Globus pallidus (tissue), 1 donor: ENCODE measurements at regions not wholly inside any gene's neighbourhood (a gene's known extent, or its start where the extent isn't known, plus 50 kb on each side); places are given as distances from the start of the nearest gene placed in this dataset.

Experiments
- DNase-seq: peaks from one replicate; pipeline ENCODE4 v3.0.0-alpha.2; 2015; ENCODE audit warnings: low spot score

DNA sequence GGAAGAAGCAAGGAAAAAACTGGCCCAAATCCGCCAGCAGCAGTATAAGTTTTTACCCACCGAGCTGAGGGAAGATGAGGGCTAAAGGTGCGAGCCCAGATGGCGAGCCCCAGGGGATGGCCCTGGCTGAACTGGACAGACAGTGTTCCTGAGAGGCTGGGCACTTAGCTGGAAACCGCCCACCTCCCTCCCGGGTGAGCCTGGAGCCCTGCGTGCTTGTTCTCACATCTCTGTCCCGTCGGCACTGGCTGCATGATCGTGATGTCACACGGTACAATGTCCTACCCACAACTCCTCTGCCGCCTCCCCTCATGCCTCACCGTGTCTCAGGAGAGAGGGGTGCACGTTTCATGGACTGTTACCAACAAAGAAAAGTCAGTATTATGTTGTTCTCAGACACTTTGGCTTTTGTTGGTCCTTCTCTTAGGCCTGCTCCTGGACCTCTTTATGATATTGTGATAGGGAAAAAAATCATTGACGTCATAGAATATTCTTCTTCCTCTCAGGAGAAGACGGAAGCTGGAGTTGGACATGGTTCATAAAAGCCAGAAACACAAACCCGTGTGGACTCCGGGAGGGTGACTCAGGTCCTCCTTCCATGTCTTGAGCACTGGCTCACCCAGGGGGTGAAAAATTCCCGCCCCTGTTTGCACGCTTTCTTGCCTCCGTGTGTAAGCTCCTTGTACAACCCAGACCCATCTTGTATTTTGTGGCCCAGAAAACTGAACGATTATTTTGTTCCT, 201.8 kb upstream of the TPM1 start:
- DNase-seq = no peak

GRCh38 chr15:62841269-62841628, 201.3 kb upstream of the TPM1 start:
- DNase-seq = no peak

- DNase-seq = no peak
These were observed 200.5 kb upstream of the TPM1 start for GRCh38 chr15:62841891-62842559.

DNA sequence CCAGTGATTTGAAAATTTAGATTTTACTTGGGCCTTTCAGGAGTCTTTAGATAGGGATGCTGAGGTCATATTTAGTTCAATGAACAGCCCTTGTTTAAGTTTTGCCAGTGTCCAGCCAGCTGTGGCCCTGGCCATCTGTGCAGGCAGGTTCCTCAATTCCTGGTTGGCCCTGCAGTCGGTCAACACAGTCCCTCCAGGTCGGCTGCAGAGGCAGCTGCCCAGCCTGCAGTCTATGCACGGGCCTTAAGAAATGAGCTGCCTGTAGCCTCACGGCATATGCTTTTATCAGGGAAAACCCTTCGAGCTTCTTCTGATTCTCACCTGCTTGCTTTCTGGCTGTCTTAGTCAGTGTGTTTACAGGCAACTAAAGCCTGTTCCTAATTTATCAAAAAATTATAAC, 199.2 kb upstream of the TPM1 start:
- no peak for DNase-seq

- DNase-seq = no peak
These were observed 197.8 kb upstream of the TPM1 start for GRCh38 chr15:62844564-62845240.

DNA sequence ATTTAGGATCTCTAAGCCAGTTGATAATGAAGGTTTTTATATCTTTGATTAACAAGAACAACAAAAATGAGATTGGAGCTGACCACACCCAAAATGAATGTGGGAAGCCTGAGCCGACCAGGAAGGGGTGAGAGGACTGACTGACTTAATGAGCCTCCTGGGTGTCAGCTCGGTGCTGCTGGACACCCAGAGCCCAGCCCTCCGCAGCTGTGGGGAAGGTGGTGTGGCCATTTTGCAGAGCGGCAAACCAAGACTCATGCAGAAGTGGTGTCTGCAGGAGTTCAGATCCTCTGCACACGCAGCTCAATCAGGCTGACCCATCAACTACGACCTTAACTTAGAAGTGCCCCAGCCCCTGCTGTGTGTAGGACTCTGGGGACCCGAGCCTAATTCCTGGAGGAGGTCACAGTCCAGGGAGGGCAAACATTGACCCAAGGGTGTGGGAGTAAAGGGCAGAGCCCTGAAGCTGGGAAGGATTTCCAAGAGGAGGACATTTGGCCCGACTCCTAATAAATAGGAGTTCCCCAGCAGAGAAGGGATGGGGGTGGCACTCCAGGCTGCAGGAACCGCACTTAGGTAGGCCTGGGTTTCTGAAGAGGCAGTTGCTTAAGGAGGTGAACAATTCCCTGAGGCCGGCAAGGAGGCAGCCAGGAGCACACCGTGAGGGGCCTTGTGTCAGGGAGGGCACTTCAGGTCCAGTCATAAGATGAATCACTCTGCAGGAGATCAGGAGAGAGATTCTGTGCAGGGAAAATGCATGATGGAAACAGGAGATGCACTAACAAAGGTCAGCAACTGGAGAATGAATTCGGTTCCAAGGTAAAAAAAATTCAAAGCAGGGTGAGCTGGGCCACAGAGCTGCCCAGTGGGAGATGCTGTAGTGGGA, 197.1 kb upstream of the TPM1 start:
- DNase-seq = no peak

GRCh38 chr15:62846131-62846804, 196.3 kb upstream of the TPM1 start:
- no peak for DNase-seq

DNA sequence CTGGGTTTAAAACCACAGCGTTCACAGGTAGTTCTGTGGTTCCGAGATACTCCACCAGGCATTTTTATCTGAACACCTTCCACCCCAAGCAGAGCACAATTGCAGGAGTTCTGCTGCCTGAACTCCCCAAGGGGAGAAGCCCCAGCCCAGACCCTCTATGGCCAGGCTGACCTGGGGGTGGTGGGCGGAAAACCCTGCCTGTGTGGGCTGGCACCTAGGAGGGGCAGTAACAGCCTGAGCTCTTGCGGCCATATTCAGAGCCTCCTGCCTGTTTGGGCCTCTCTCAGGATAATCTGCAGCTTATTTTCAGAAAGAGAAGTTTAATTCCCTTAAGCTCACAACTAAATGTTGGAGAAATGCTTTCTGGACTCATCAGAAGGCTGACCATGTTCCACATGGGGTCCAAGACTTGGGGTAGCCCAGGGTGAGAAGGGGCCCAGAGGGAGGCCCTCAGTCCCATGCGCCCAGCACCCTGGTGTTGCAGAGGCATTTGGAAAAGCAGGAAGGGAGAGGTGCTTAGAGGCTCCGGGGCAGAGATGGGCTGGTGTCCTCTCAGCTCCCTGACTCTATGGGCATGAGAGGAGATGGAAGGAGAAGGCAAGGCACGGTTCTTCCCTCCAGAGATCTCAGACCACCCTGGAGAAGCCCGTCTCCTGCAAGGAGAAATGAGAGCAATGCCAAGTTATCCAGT, 195.6 kb upstream of the TPM1 start:
- no peak for DNase-seq

DNA sequence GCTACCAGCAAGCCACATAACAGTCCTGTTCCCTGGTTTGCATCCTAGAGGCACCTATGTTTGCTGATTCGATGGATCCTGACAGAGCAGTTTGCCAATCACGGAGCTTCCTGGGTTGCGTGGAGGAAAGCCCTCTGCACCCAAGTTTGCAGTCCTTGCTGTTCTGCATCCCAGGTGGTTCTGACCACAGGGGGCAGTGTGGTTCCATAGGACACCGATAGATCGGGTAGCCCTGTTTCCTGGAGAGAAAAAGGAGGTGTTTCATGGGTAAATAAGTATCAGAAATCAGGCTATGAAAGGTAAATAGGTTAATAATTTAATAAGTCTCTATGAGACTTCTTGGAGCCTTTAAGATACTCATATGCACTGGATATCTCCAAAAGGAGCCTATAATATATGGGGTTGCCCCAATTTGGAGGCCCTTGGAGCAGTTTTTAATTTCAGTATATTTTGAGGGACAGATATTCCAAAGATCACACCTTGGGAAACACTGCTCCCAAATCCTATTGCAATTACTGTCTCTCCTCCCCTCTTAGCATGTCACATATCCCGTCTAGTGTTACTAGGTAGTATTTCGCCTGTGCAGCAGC, 194.6 kb upstream of the TPM1 start:
- peak; percentile 66 for DNase-seq

- DNase-seq = no peak
These were observed 193.9 kb upstream of the TPM1 start for GRCh38 chr15:62848632-62849050.

- no peak for DNase-seq
These were observed 193.0 kb upstream of the TPM1 start for GRCh38 chr15:62849316-62850106.

- DNase-seq = no peak
These were observed 192.2 kb upstream of the TPM1 start for GRCh38 chr15:62850318-62850717.

DNA sequence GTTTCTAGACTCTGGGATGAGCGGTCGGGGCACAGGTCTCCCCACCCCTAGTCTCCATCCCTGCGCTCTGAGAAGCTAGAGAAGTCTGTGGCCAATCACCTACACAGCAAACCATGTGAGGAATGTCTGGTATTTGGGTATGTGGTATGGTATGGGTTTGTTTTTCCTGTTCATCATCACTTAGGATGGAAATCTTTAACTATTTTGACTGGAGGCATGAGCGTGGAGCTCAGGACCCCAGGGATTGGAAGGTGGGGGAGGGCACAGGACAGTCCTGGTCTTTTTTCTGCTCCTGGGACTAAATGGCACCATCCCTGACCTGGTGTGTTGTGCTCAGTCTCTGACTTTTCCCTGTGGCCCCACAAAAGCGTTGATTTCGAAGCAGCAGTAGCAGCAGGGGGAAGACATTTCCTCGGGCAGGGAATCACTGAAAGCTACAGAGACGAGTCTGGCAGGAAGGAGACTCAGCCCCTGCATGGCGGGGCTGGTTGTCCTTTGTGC, 191.7 kb upstream of the TPM1 start:
- no peak for DNase-seq

GRCh38 chr15:62853114-62853840, 189.3 kb upstream of the TPM1 start:
- peak; percentile 58 for DNase-seq

GRCh38 chr15:62853841-62854225, 188.7 kb upstream of the TPM1 start:
- no peak for DNase-seq

DNA sequence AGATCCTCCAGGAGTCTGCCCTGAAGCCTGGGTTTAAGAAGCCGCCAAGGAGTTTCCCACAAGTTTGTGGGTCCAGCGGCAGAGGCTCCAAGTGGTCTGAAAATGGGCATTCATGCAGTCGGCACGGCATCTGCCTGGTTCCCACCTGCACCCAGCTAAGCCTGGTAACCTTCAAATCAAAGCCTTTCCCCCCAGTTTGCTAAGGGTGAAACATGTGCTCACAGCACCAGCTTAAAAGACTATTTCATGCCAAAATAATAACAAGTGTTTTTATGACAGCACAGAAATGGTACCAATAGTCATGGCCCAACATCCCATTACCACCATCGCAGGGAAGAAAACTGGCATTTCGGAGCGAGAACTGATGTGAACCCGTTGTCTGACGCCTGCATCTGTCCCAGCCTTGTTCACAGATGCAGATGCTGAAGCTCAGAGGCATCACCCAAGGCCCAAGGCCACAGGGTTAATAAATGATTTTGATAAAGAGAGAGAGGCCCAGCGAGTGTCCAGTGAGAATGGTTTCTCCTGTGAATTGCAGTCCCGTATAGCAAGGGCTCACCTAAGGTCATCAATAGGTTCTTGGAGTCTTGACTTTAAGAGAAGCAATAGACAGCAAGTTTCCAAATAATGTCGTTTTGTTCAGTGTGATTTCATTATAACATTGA, 188.0 kb upstream of the TPM1 start:
- DNase-seq = no peak

DNA sequence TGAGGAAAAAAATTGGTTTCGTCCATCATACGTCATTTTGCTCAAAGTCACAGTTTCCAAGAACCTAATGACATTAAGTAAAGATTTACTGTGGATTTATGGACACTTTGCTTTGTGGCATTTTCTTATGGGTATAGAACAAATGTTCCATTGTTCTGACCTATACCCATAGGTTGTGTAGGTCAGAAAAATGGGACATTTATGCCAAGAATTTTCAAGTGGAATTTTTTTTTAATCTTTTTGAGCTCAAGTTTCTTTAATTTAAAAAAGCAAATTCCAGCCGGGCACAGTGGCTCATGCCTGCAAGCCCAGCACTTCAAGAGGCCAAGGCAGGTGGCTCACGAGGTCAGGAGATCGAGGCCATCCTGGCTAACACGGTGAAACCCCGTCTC, 187.5 kb upstream of the TPM1 start:
- DNase-seq = no peak

DNA sequence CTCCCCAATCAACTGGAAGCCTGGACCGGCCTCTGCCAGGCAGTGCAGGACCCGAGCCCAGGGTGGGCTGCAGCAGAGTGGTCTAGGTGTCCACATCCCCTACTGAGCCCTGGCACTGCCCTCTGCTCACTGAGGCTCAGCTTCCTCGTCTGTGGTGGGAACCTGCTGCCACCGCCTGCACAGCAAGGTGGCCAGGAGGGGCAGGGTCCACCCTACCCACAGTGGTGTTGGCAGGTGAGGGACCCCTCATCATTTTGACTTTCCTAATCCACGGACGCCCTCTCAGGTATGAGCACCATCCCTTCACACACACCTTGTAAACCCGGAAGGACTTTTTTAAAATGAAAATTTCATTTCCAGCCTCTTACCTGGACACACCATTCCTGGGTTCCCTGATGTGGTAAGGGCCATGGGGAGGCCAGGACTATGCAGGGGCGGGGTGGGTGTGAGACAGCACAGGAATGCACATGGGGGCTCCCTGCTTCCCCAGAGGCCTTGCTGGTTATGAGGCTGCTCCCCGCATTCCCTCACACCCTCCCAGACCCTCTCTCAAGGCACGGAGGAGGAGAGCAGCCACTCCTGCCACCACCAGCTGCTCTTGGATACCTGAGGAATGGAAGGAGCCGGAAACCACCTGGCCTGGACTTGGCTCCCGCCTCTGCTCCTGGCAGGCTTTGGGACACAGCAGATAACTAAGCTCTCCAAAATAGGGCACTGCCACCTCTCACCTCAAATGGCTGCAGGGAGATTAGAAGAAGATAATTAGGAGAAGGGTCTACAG, 185.9 kb upstream of the TPM1 start:
- no peak for DNase-seq
